Suprapubic skin (tissue), 4 donors: ENCODE measurements at regions not wholly inside any gene's neighbourhood (a gene's known extent, or its start where the extent isn't known, plus 50 kb on each side); places are given as distances from the start of the nearest gene placed in this dataset.

Experiments
- DNase-seq, 2 donors: peaks; one replicate each; pipeline ENCODE4 v3.0.0-alpha.2; 2019; ENCODE audit warnings: low spot score in 2 of 2
- H3K27ac ChIP-seq: fragments of 200-600 bp; sonication (generic); one replicate; pipeline ENCODE4 v1.5.1; 2019
- H3K27me3 ChIP-seq: fragments of 200-600 bp; sonication (generic); one replicate; pipeline ENCODE4 v1.5.1; 2019
- H3K36me3 ChIP-seq: fragments of 200-600 bp; sonication (generic); one replicate; pipeline ENCODE4 v1.5.1; 2019
- H3K4me1 ChIP-seq: fragments of 200-600 bp; sonication (generic); one replicate; pipeline ENCODE4 v1.5.1; 2019
- H3K4me3 ChIP-seq: fragments of 200-600 bp; sonication (generic); one replicate; pipeline ENCODE4 v1.5.1; 2019; ENCODE audit warnings: mild to moderate bottlenecking
- H3K9me3 ChIP-seq: fragments of 200-600 bp; sonication (generic); one replicate; pipeline ENCODE4 v1.5.1; 2019
- EP300 ChIP-seq: sonication (generic); formaldehyde crosslinking; IDR thresholded peaks from one replicate; pipeline ENCODE4 v1.6.1; 2017; ENCODE audit warnings: antibody characterized with exemption
- POLR2A ChIP-seq, 2 donors: fragments of 450-650 bp; IDR thresholded peaks; one replicate each; pipeline ENCODE4 v1.6.1; 2017; ENCODE audit warnings: antibody characterized with exemption in 2 of 2, mild to moderate bottlenecking in 2 of 2, moderate library complexity in 2 of 2
- POLR2AphosphoS5 ChIP-seq, 3 donors: sonication (generic); formaldehyde crosslinking; IDR thresholded peaks; one replicate each; pipeline ENCODE4 v1.6.1; 2017; ENCODE audit warnings: antibody characterized with exemption in 3 of 3
- WGBS: methylation state at CpG from one replicate; pipeline ENCODE4 v1.1.5; 2018; 5-methylcytosine and 5-hydroxymethylcytosine counted together
- TF ChIP-seq, protein P1 (sequence below), 2 donors: fragments of 200-600 bp in 1 of 2; fragments of 450-650 bp in 1 of 2; sonication (generic) in 1 of 2; IDR thresholded peaks; one replicate each; pipeline ENCODE4 v1.5.1; 2016 to 2019; ENCODE audit warnings: antibody characterized with exemption in 2 of 2, mild to moderate bottlenecking in 1 of 2, moderate library complexity in 1 of 2

DNA sequence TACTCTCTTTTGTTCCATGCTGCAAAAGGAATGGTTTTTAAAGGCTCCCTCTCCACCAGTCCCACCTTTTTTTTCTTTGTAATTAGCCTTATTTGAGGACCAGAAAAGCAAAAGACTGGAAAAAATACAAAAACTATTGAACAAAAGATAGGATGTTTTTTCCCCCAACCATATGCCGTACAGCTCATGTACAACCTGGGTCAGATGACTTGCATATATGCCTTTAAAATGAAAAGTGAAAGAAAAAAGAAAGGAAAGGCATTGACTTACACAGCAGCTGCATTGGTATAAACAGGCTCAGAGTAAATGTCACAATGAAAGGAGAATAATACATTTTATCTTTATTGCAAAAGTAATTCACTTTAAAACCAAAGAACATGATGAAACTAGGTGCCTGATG is 69.5 kb upstream of the CMC1 start:
- no peak for TF ChIP-seq EP300
- TF ChIP-seq, protein P1, sequence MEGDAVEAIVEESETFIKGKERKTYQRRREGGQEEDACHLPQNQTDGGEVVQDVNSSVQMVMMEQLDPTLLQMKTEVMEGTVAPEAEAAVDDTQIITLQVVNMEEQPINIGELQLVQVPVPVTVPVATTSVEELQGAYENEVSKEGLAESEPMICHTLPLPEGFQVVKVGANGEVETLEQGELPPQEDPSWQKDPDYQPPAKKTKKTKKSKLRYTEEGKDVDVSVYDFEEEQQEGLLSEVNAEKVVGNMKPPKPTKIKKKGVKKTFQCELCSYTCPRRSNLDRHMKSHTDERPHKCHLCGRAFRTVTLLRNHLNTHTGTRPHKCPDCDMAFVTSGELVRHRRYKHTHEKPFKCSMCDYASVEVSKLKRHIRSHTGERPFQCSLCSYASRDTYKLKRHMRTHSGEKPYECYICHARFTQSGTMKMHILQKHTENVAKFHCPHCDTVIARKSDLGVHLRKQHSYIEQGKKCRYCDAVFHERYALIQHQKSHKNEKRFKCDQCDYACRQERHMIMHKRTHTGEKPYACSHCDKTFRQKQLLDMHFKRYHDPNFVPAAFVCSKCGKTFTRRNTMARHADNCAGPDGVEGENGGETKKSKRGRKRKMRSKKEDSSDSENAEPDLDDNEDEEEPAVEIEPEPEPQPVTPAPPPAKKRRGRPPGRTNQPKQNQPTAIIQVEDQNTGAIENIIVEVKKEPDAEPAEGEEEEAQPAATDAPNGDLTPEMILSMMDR (IDR thresholded peaks at IDR 0.05) = no peak
- no peak for TF ChIP-seq POLR2A (IDR thresholded peaks at IDR 0.05)
- DNase-seq = no peak
- no peaks in the 10 kb centered on the region for H3K36me3 ChIP-seq
- WGBS = 83% methylated on average over 1 of the region's 1 CpG
- H3K9me3 ChIP-seq = no peaks in the 10 kb centered on the region
- no peaks in the 10 kb centered on the region for H3K27me3 ChIP-seq
- H3K27ac ChIP-seq = no peak overlapping the region
- no peak overlapping the region for H3K4me3 ChIP-seq
- no peaks in the 10 kb centered on the region for H3K4me1 ChIP-seq

DNA sequence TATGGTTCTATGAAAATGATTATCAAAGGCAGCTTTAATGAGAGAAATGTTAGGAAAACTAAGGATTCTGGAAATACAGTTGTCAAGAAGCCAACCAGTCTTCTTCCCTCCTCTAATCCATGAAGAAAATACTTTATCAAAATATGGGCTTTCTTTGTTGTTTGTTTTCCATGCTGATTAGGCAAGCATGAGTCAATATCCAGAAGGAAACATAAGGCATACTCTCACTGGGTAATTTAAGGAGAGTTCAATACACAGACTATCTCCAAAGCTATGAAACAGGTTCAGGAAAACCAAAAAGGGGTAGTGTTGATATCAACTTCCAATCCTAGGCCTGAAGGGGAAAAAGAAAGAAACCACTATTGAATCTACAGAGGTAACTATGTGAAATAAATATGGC is 68.7 kb upstream of the CMC1 start:
- no peaks in the 10 kb centered on the region for H3K27me3 ChIP-seq
- no peaks in the 10 kb centered on the region for H3K9me3 ChIP-seq
- no peaks in the 10 kb centered on the region for H3K4me1 ChIP-seq
- no peak overlapping the region for H3K4me3 ChIP-seq
- no peak for DNase-seq
- H3K36me3 ChIP-seq = no peaks in the 10 kb centered on the region
- H3K27ac ChIP-seq = no peak overlapping the region
- no peak for TF ChIP-seq POLR2AphosphoS5 (IDR thresholded peaks at IDR 0.05)
- TF ChIP-seq, protein P1 (IDR thresholded peaks at IDR 0.05) = no peak
- no peak for TF ChIP-seq POLR2A (IDR thresholded peaks at IDR 0.05)
- no peak for TF ChIP-seq EP300

DNA sequence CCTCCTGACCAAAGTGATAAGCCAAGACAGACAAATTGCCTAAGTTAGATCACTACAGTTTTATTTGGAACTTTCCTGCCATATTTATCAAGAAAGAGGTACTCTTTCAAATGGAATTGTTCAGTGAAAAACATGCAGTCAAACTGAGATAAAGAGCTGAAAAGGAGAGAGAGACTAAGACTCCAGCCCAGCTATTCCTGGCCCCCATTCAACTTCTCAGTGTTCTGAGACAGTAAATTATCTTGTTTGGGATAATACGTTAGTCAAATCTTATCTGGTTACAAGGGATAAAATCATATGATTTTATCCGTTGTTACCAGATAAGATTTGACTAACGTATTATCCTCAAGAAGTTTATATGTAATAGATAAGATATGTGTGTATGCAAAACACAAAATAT is 67.6 kb upstream of the CMC1 start:
- Histone ChIP-seq H3K9me3 (no peaks in the 10 kb centered on the region), H3K36me3 (no peaks in the 10 kb centered on the region), H3K4me3 (no peak overlapping the region), H3K4me1 (no peaks in the 10 kb centered on the region), H3K27me3 (no peaks in the 10 kb centered on the region), H3K27ac (no peak overlapping the region)
- 19% methylated on average over 3 of the region's 3 CpGs for WGBS
- TF ChIP-seq POLR2AphosphoS5 (IDR thresholded peaks at IDR 0.05) (no peak), POLR2A (IDR thresholded peaks at IDR 0.05) (no peak), EP300 (no peak)
- TF ChIP-seq, protein P1 (IDR thresholded peaks at IDR 0.05) = no peak
- DNase-seq = no peak

DNA sequence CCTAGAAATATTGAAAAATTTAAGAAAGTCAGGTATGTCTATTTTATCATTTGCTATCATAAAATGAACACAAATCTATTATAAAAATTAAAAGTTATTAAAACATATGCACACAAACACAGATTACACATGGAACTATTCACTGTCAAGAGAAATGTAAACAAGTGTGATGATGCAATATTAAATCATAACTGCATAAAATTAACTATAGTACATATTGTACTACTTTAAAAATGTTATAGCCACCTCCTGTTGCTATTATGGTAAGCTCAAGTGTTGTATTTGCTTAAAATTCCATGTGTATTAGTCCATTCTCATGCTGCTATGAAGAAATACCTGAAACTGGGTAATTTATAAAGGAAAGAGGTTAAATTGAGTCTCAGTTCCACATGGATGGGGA is 54.7 kb upstream of the CMC1 start:
- DNase-seq = no peak
- Histone ChIP-seq H3K9me3 (no peaks in the 10 kb centered on the region), H3K36me3 (no peaks in the 10 kb centered on the region), H3K4me1 (no peaks in the 10 kb centered on the region), H3K27ac (no peak overlapping the region), H3K4me3 (no peak overlapping the region), H3K27me3 (no peaks in the 10 kb centered on the region)
- TF ChIP-seq, protein P1 (IDR thresholded peaks at IDR 0.05) = no peak
- TF ChIP-seq EP300 (no peak), POLR2A (IDR thresholded peaks at IDR 0.05) (no peak), POLR2AphosphoS5 (IDR thresholded peaks at IDR 0.05) (no peak)

DNA sequence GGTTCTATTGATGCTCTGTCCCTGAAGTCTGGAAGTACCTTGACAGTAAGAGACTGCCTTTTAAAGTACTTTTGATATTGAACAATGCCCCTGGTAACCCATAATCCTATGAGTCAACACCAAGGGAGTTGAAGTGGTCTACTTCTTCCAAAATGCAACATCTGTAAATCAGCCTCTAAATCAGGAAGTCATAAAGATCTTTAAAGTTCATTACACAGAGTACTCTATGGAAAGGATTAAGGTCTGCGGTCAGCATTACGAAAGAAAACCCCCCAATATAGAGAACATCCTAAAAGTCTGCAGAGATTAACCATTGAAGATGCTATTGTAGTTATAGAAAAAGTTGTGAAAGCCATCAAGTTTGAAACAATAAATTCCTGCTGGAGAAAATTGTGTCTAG is 52.7 kb upstream of the CMC1 start:
- no peak for TF ChIP-seq POLR2AphosphoS5 (IDR thresholded peaks at IDR 0.05)
- no peak for TF ChIP-seq POLR2A (IDR thresholded peaks at IDR 0.05)
- no peak for TF ChIP-seq EP300
- TF ChIP-seq, protein P1 (IDR thresholded peaks at IDR 0.05) = no peak
- WGBS = 58% methylated on average over 2 of the region's 2 CpGs
- H3K4me3 ChIP-seq = no peak overlapping the region
- no peaks in the 10 kb centered on the region for H3K36me3 ChIP-seq
- no peak overlapping the region for H3K27ac ChIP-seq
- no peak for DNase-seq
- H3K4me1 ChIP-seq = no peaks in the 10 kb centered on the region
- no peaks in the 10 kb centered on the region for H3K9me3 ChIP-seq
- H3K27me3 ChIP-seq = no peaks in the 10 kb centered on the region
